Inflammatory macrophage treated with lipopolysaccharide for 1 hour (primary cell): ENCODE measurements at regions not wholly inside any gene's neighbourhood (a gene's known extent, or its start where the extent isn't known, plus 50 kb on each side); places are given as distances from the start of the nearest gene placed in this dataset.

ENCODE experiments used
- DNase-seq, 2 donors: peaks; one replicate each; pipeline ENCODE4 v3.0.0-alpha.2; 2020 to 2022

GRCh38 chr7:145644426-145645134 is 472.0 kb upstream of the CNTNAP2 start:
- DNase-seq, result no peak

GRCh38 chr7:145643981-145644380 is 472.6 kb upstream of the CNTNAP2 start:
- DNase-seq, result no peak

- no peak for DNase-seq
Observed at GRCh38 chr7:145633513-145633912, 483.1 kb upstream of the CNTNAP2 start.

GRCh38 chr7:145624618-145625017 is 492.0 kb upstream of the CNTNAP2 start:
- DNase-seq, result no peak

GRCh38 chr7:145605963-145606362 is 510.6 kb upstream of the CNTNAP2 start:
- DNase-seq, result no peak

- DNase-seq, result no peak
Observed at GRCh38 chr7:145599376-145599775, 517.2 kb upstream of the CNTNAP2 start.

GRCh38 chr7:145584401-145584800 is 532.2 kb upstream of the CNTNAP2 start:
- no peak for DNase-seq

GRCh38 chr7:145582742-145583303 is 533.8 kb upstream of the CNTNAP2 start:
- no peak for DNase-seq

- no peak for DNase-seq
Observed at GRCh38 chr7:145557805-145558204, 558.8 kb upstream of the CNTNAP2 start.

- peak in 1 of 2 donors; percentile 15 for DNase-seq
Observed at GRCh38 chr7:145543242-145543641, 573.4 kb upstream of the CNTNAP2 start.

- DNase-seq, result no peak
Observed at GRCh38 chr7:145539910-145540309, 576.7 kb upstream of the CNTNAP2 start.

GRCh38 chr7:145534301-145534700 is 582.3 kb upstream of the CNTNAP2 start:
- no peak for DNase-seq

- no peak for DNase-seq
Observed at GRCh38 chr7:145520284-145520683, 596.3 kb upstream of the CNTNAP2 start.

- DNase-seq, result no peak
Observed at GRCh38 chr7:145511004-145511403, 605.6 kb upstream of the CNTNAP2 start.

GRCh38 chr7:145497911-145498525 is 618.6 kb upstream of the CNTNAP2 start:
- DNase-seq, result no peak

GRCh38 chr7:145490356-145490755 is 626.2 kb upstream of the CNTNAP2 start:
- no peak for DNase-seq

- no peak for DNase-seq
Observed at GRCh38 chr7:145489609-145490008, 627.0 kb upstream of the CNTNAP2 start.

- no peak for DNase-seq
Observed at GRCh38 chr7:145488816-145489215, 627.8 kb upstream of the CNTNAP2 start.

- DNase-seq, result no peak
Observed at GRCh38 chr7:145481985-145482384, 634.6 kb upstream of the CNTNAP2 start.

GRCh38 chr7:145478541-145478940 is 638.1 kb upstream of the CNTNAP2 start:
- no peak for DNase-seq

- DNase-seq, result no peak
Observed at GRCh38 chr7:145474009-145474686, 638.3 kb upstream of the TPK1 start.

- DNase-seq, result no peak
Observed at GRCh38 chr7:145471883-145472282, 636.0 kb upstream of the TPK1 start.

GRCh38 chr7:145464287-145464686 is 628.4 kb upstream of the TPK1 start:
- no peak for DNase-seq

GRCh38 chr7:145462463-145462862 is 626.6 kb upstream of the TPK1 start:
- DNase-seq, result no peak
